KMS-11 (cell line): ENCODE measurements at regions not wholly inside any gene's neighbourhood (a gene's known extent, or its start where the extent isn't known, plus 50 kb on each side); places are given as distances from the start of the nearest gene placed in this dataset.

Source experiments
- H2AFZ ChIP-seq: fragments of 200-600 bp; sonication (generic); 2 replicates; pipeline ENCODE4 v1.6.1; 2016; ENCODE audit warnings: antibody characterized with exemption, mixed run types, low read depth
- H3K27ac ChIP-seq: fragments of 200-600 bp; sonication (generic); 2 replicates; pipeline ENCODE4 v1.6.1; 2016; ENCODE audit warnings: mild to moderate bottlenecking, mixed run types
- H3K27me3 ChIP-seq: fragments of 200-600 bp; sonication (generic); 2 replicates; pipeline ENCODE4 v1.6.1; 2017; ENCODE audit warnings: mild to moderate bottlenecking, low read depth, mixed run types, moderate library complexity; ENCODE audit not compliant: insufficient read depth
- H3K36me3 ChIP-seq: fragments of 200-600 bp; sonication (generic); 2 replicates; pipeline ENCODE4 v1.6.1; 2017; ENCODE audit warnings: mild to moderate bottlenecking, mixed run types; ENCODE audit not compliant: insufficient read depth
- H3K4me1 ChIP-seq: fragments of 200-600 bp; sonication (generic); 2 replicates; pipeline ENCODE4 v1.6.1; 2016; ENCODE audit warnings: mild to moderate bottlenecking, low read depth, mixed run types; ENCODE audit not compliant: poor library complexity, severe bottlenecking
- H3K4me2 ChIP-seq: fragments of 200-600 bp; sonication (generic); 2 replicates; pipeline ENCODE4 v1.7.0; 2016; ENCODE audit warnings: mild to moderate bottlenecking, mixed run types
- H3K4me3 ChIP-seq: fragments of 200-600 bp; sonication (generic); IDR thresholded peaks from 2 replicates; pipeline ENCODE4 v1.6.1; 2017; ENCODE audit warnings: low read depth, low read length, mixed read lengths; ENCODE audit not compliant: insufficient read depth
- H3K79me2 ChIP-seq: fragments of 200-600 bp; sonication (generic); 2 replicates; pipeline ENCODE4 v1.6.1; 2016; ENCODE audit warnings: low read depth, mixed run types; ENCODE audit not compliant: insufficient read depth
- H3K9ac ChIP-seq: fragments of 200-600 bp; sonication (generic); 2 replicates; pipeline ENCODE4 v1.6.1; 2016; ENCODE audit warnings: mild to moderate bottlenecking, mixed run types
- H4K20me1 ChIP-seq: fragments of 200-600 bp; sonication (generic); 2 replicates; pipeline ENCODE4 v1.6.1; 2016; ENCODE audit warnings: mild to moderate bottlenecking, mixed run types; ENCODE audit not compliant: insufficient read depth
- CTCF ChIP-seq: fragments of 200-600 bp; sonication (generic); conservative IDR thresholded peaks from 2 replicates; pipeline ENCODE4 v1.6.1; 2017; ENCODE audit warnings: low read depth, mild to moderate bottlenecking, antibody characterized with exemption, low read length, moderate library complexity, mixed read lengths

DNA sequence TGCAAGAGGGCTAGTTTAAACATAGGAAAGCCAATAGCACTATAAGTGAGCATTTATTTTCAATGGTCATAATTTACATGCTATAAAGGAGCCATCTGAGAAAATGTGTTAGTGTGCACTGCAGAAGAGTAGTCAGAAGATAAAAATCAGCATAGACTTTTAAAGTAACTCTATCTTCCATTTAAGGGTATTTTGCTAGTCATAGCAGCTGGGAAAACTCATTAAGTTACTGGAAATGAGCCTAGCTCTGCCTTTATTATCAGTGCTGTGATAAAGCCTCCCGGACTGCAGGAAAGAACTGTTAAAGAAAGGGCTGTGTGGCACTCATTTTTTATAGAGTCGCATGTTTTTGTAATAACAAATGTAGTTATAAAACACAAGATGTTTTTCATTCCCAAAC lies 825.8 kb upstream of the POM121L12 start:
- Histone ChIP-seq H3K36me3 (no peaks in the 10 kb centered on the region), H3K4me1 (no peaks in the 10 kb centered on the region), H3K27ac (no peak overlapping the region), H3K79me2 (no peaks in the 10 kb centered on the region), H3K27me3 (no peaks in the 10 kb centered on the region), H3K9ac (no peak overlapping the region), H4K20me1 (no peaks in the 10 kb centered on the region), H3K4me3 (no peak overlapping the region), H3K4me2 (no peak overlapping the region), H2AFZ (no peak overlapping the region)
- TF ChIP-seq CTCF: no peak

GRCh38 chr7:52197221-52197620 lies 838.2 kb upstream of the POM121L12 start:
- no peak for TF ChIP-seq CTCF
- Histone ChIP-seq H4K20me1 (no peaks in the 10 kb centered on the region), H2AFZ (no peak overlapping the region), H3K27ac (no peak overlapping the region), H3K4me3 (no peak overlapping the region), H3K9ac (no peak overlapping the region), H3K79me2 (no peaks in the 10 kb centered on the region), H3K4me1 (no peaks in the 10 kb centered on the region), H3K36me3 (no peaks in the 10 kb centered on the region), H3K4me2 (no peak overlapping the region), H3K27me3 (no peaks in the 10 kb centered on the region)

GRCh38 chr7:52195664-52196063 lies 839.8 kb upstream of the POM121L12 start:
- no peaks in the 10 kb centered on the region for H3K27me3 ChIP-seq
- H3K4me2 ChIP-seq: no peak overlapping the region
- H3K27ac ChIP-seq: no peak overlapping the region

DNA sequence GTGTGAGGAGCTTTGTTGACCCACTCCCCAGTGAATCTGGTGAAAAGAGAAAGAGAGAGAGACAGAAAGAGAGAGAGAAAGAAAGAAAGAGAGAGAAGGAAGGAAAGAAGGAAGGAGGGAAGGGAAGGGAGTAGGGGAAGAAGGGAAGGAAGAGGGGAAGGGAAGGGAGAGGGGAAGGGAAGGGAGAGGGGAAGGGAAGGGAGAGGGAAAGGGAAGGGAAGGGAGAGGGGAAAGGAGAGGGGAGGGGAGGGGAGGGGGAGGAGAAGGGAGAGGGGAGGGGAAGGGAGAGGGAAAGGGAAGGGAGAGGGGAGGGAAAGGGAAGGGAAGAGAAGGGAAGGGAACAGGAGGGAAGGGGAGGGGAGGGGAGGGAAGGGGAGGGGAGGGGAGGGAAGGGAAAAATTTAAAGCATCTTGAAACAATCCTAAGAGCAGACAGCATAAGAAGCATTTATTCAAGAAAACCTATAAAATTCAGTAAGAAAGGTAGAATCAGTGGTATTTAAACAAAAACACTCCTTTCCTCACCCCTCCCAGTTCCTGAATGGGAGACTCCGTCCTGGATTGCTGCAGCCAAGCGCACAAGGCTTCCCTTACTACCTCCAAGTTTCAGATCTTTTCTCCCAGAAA lies 846.2 kb upstream of the POM121L12 start:
- H3K79me2 ChIP-seq: no peaks in the 10 kb centered on the region
- H2AFZ ChIP-seq: no peak overlapping the region

More at GRCh38 chr7:52195664-52196063, 839.8 kb upstream of the POM121L12 start:
- Histone ChIP-seq H3K4me3 (no peak overlapping the region), H3K79me2 (no peaks in the 10 kb centered on the region), H3K9ac (no peak overlapping the region), H2AFZ (no peak overlapping the region), H3K36me3 (no peaks in the 10 kb centered on the region), H4K20me1 (no peaks in the 10 kb centered on the region), H3K4me1 (no peaks in the 10 kb centered on the region)
- TF ChIP-seq CTCF: no peak

More for the DNA sequence above, 846.2 kb upstream of the POM121L12 start:
- Histone ChIP-seq H3K36me3 (no peaks in the 10 kb centered on the region), H3K27me3 (no peaks in the 10 kb centered on the region), H3K4me2 (no peak overlapping the region), H3K9ac (no peak overlapping the region), H3K4me3 (no peak overlapping the region), H3K27ac (no peak overlapping the region), H3K4me1 (no peaks in the 10 kb centered on the region), H4K20me1 (no peaks in the 10 kb centered on the region)
- TF ChIP-seq CTCF: no peak
